OCI-LY3 (cell line): ENCODE measurements at regions not wholly inside any gene's neighbourhood (a gene's known extent, or its start where the extent isn't known, plus 50 kb on each side); places are given as distances from the start of the nearest gene placed in this dataset.

ENCODE experiments used
- H2AFZ ChIP-seq: fragments of 200-600, 300-600 bp; shearing (Covaris generic); 2 replicates; pipeline ENCODE4 v1.6.0; 2014; ENCODE audit warnings: antibody characterized with exemption, low read depth, low read length
- H3K27ac ChIP-seq: fragments of 200-600, 300-600 bp; sonication (generic); 2 replicates; pipeline ENCODE4 v1.5.1; 2014; ENCODE audit warnings: mild to moderate bottlenecking, low read length, moderate library complexity, mixed read lengths
- H3K27me3 ChIP-seq: fragments of 200-600, 300-600 bp; sonication (generic); 2 replicates; pipeline ENCODE4 v1.6.1; 2014; ENCODE audit warnings: low read depth, low read length, mixed read lengths
- H3K36me3 ChIP-seq: fragments of 200-600, 300-600 bp; sonication (generic); replicated peaks from 2 replicates; pipeline ENCODE3; 2014; ENCODE audit warnings: low read depth, low read length, mixed read lengths
- H3K4me1 ChIP-seq: fragments of 300-600, 200-600 bp; sonication (generic); 2 replicates; pipeline ENCODE4 v1.6.1; 2014; ENCODE audit warnings: low read length, mixed read lengths
- H3K4me2 ChIP-seq: fragments of 200-600, 300-600 bp; sonication (generic); 2 replicates; pipeline ENCODE4 v1.6.1; 2014; ENCODE audit warnings: low read length, mixed read lengths
- H3K4me3 ChIP-seq: fragments of 300-600, 200-600 bp; sonication (generic); 2 replicates; pipeline ENCODE4 v1.5.1; 2014; ENCODE audit warnings: antibody characterized with exemption, mild to moderate bottlenecking, low read length, moderate library complexity
- H3K79me2 ChIP-seq: fragments of 300-600, 200-600 bp; shearing (Covaris generic); 2 replicates; pipeline ENCODE4 v1.6.1; 2014; ENCODE audit warnings: mild to moderate bottlenecking, low read length, mixed read lengths
- H3K9ac ChIP-seq: fragments of 300-600, 200-600 bp; shearing (Covaris generic); 2 replicates; pipeline ENCODE4 v1.6.0; 2014; ENCODE audit warnings: mild to moderate bottlenecking, low read length, moderate library complexity
- H3K9me3 ChIP-seq: fragments of 200-600, 300-600 bp; shearing (Covaris generic); 2 replicates; pipeline ENCODE4 v1.6.1; 2014; ENCODE audit warnings: low read length, mixed read lengths; ENCODE audit not compliant: insufficient read depth
- H4K20me1 ChIP-seq: fragments of 200-600, 300-600 bp; sonication (generic); 2 replicates; pipeline ENCODE4 v1.6.1; 2016; ENCODE audit warnings: low read length, mixed read lengths; ENCODE audit not compliant: insufficient read depth
- CTCF ChIP-seq: fragments of 200-600, 300-600 bp; sonication (generic); IDR thresholded peaks from 2 replicates; pipeline ENCODE4 v1.5.1; 2014; ENCODE audit warnings: antibody characterized with exemption, low read length, low read depth
- EZH2phosphoT487 ChIP-seq: fragments of 200-600 bp; shearing (Covaris generic); IDR thresholded peaks from 2 replicates; pipeline ENCODE4 v1.6.1; 2018; ENCODE audit warnings: antibody characterized with exemption, mixed run types, low read depth

GRCh38 chr20:21874921-21875320 lies 169.5 kb downstream of the PAX1 start:
- H3K27ac ChIP-seq, result no peak overlapping the region
- H3K27me3 ChIP-seq, result no peaks in the 10 kb centered on the region
- no peaks in the 10 kb centered on the region for H3K9me3 ChIP-seq
- no peak overlapping the region for H2AFZ ChIP-seq
- H3K4me2 ChIP-seq, result no peak overlapping the region
- H3K4me1 ChIP-seq, result no peaks in the 10 kb centered on the region
- no peak overlapping the region for H3K9ac ChIP-seq
- H4K20me1 ChIP-seq, result no peaks in the 10 kb centered on the region
- no peak overlapping the region for H3K4me3 ChIP-seq
- H3K79me2 ChIP-seq, result no peaks in the 10 kb centered on the region
- TF ChIP-seq EZH2phosphoT487 (no peak), CTCF (no peak)
- no peaks in the 10 kb centered on the region for H3K36me3 ChIP-seq

GRCh38 chr20:21874127-21874526 lies 168.7 kb downstream of the PAX1 start:
- H3K4me2 ChIP-seq, result no peak overlapping the region
- no peak overlapping the region for H3K27ac ChIP-seq
- H3K4me1 ChIP-seq, result no peaks in the 10 kb centered on the region
- no peak overlapping the region for H3K4me3 ChIP-seq
- no peaks in the 10 kb centered on the region for H3K27me3 ChIP-seq
- H3K9ac ChIP-seq, result no peak overlapping the region
- H3K9me3 ChIP-seq, result no peaks in the 10 kb centered on the region
- no peaks in the 10 kb centered on the region for H3K79me2 ChIP-seq
- H4K20me1 ChIP-seq, result no peaks in the 10 kb centered on the region
- no peaks in the 10 kb centered on the region for H3K36me3 ChIP-seq
- TF ChIP-seq EZH2phosphoT487 (no peak), CTCF (no peak)
- no peak overlapping the region for H2AFZ ChIP-seq

- no peak overlapping the region for H2AFZ ChIP-seq
- no peaks in the 10 kb centered on the region for H3K79me2 ChIP-seq
- no peaks in the 10 kb centered on the region for H3K4me1 ChIP-seq
- TF ChIP-seq CTCF, result no peak
- no peak for TF ChIP-seq EZH2phosphoT487
- H3K9ac ChIP-seq, result no peak overlapping the region
- no peak overlapping the region for H3K4me2 ChIP-seq
- H3K36me3 ChIP-seq, result no peaks in the 10 kb centered on the region
- H4K20me1 ChIP-seq, result no peaks in the 10 kb centered on the region
- no peak overlapping the region for H3K4me3 ChIP-seq
- H3K9me3 ChIP-seq, result no peaks in the 10 kb centered on the region
- H3K27me3 ChIP-seq, result no peaks in the 10 kb centered on the region
- H3K27ac ChIP-seq, result no peak overlapping the region
These were observed 167.8 kb downstream of the PAX1 start for GRCh38 chr20:21873291-21873690.

GRCh38 chr20:21867811-21868210 lies 162.3 kb downstream of the PAX1 start:
- Histone ChIP-seq H2AFZ (no peak overlapping the region), H3K9me3 (no peaks in the 10 kb centered on the region), H3K9ac (no peak overlapping the region), H3K79me2 (no peaks in the 10 kb centered on the region), H3K4me2 (no peak overlapping the region), H3K4me3 (no peak overlapping the region), H3K36me3 (no peaks in the 10 kb centered on the region), H3K27me3 (no peaks in the 10 kb centered on the region), H4K20me1 (no peaks in the 10 kb centered on the region), H3K27ac (no peak overlapping the region), H3K4me1 (no peaks in the 10 kb centered on the region)
- TF ChIP-seq CTCF, result no peak
